GM13976 (cell line): ENCODE measurements at regions not wholly inside any gene's neighbourhood (a gene's known extent, or its start where the extent isn't known, plus 50 kb on each side); places are given as distances from the start of the nearest gene placed in this dataset.
"Not testable (repeated sequence)": the region's sequence is repeated elsewhere in the genome, so short reads cannot be mapped to it uniquely, and the experiment has no call there.

Source experiments
- DNase-seq: peaks from one replicate; pipeline ENCODE4 v3.0.0; 2012; ENCODE audit warnings: low spot score
- CTCF ChIP-seq: IDR thresholded peaks from 2 replicates; pipeline ENCODE4 v1.5.1; 2012; ENCODE audit warnings: borderline replicate concordance, mild to moderate bottlenecking; ENCODE audit not compliant: insufficient read depth; ENCODE audit errors: extremely low read depth, missing control alignments, control extremely low read depth
- in situ Hi-C: fragments of 300-500 bp; cut with MboI; formaldehyde crosslinking; loops from one replicate; pipeline ENCODE4 v1.12.0; 2022; ENCODE audit warnings: low sequenced_read_pairs, mixed read lengths, inconsistent platforms; ENCODE audit not compliant: unreplicated experiment

GRCh38 chr16:85284141-85284817 is 172.0 kb upstream of the CIBAR2 start:
- TF ChIP-seq CTCF: no peak
- no peak for DNase-seq
- in situ Hi-C loops: no loop called here

- no peak for TF ChIP-seq CTCF
- in situ Hi-C loops: no loop called here
- DNase-seq: no peak
Measured at GRCh38 chr16:85285681-85286065, 173.4 kb upstream of the CIBAR2 start.

- no peak for DNase-seq
- no peak for TF ChIP-seq CTCF
- in situ Hi-C loops: no loop called here
Measured at GRCh38 chr16:85286066-85286831, 174.0 kb upstream of the CIBAR2 start.

- in situ Hi-C loops: no loop called here
- DNase-seq: no peak
- no peak for TF ChIP-seq CTCF
Measured at GRCh38 chr16:85286951-85287814, 174.9 kb upstream of the CIBAR2 start.

- in situ Hi-C loops: not testable (repeated sequence)
Measured at GRCh38 chr16:85287815-85288109, 175.5 kb upstream of the CIBAR2 start.

GRCh38 chr16:85288341-85288868 is 176.1 kb upstream of the CIBAR2 start:
- TF ChIP-seq CTCF: no peak
- in situ Hi-C loops: no loop called here
- DNase-seq: no peak

More at GRCh38 chr16:85287815-85288109, 175.5 kb upstream of the CIBAR2 start:
- not testable (repeated sequence) for DNase-seq
